ENCODE measurements at regions not wholly inside any gene's neighbourhood (a gene's known extent, or its start where the extent isn't known, plus 50 kb on each side); places are given as distances from the start of the nearest gene placed in this dataset.

DNA sequence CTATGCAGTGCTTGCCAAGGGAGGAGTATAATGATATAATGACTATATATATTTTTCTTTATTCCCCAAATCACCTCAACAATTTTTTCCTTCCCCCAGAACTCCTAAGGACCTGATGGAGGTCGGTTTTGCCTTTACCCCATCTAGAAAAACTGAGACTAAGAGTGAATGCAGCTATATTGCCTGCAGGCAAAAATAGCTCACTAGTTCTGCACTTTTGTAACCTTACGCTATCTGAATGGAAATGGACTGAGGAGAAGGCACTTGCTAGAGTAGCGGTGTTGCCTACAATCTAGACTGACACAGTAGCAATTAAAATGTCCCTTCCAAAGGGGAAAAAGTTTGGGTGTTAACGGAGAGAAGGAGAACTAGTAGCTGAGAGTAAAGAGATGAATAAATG, 379.5 kb upstream of the SEMA6D start:
- TF ChIP-seq FOXP2 (optimal IDR thresholded peaks at IDR 0.05; ENCODE audit: borderline replicate concordance, extremely low read depth, extremely low read length, insufficient read depth) = no peak
- TF ChIP-seq, protein P1, sequence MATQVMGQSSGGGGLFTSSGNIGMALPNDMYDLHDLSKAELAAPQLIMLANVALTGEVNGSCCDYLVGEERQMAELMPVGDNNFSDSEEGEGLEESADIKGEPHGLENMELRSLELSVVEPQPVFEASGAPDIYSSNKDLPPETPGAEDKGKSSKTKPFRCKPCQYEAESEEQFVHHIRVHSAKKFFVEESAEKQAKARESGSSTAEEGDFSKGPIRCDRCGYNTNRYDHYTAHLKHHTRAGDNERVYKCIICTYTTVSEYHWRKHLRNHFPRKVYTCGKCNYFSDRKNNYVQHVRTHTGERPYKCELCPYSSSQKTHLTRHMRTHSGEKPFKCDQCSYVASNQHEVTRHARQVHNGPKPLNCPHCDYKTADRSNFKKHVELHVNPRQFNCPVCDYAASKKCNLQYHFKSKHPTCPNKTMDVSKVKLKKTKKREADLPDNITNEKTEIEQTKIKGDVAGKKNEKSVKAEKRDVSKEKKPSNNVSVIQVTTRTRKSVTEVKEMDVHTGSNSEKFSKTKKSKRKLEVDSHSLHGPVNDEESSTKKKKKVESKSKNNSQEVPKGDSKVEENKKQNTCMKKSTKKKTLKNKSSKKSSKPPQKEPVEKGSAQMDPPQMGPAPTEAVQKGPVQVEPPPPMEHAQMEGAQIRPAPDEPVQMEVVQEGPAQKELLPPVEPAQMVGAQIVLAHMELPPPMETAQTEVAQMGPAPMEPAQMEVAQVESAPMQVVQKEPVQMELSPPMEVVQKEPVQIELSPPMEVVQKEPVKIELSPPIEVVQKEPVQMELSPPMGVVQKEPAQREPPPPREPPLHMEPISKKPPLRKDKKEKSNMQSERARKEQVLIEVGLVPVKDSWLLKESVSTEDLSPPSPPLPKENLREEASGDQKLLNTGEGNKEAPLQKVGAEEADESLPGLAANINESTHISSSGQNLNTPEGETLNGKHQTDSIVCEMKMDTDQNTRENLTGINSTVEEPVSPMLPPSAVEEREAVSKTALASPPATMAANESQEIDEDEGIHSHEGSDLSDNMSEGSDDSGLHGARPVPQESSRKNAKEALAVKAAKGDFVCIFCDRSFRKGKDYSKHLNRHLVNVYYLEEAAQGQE (IDR thresholded peaks at IDR 0.05; ENCODE audit: insufficient read depth in 1 of 2, low read depth in 2 of 2, low read length in 2 of 2) = no peak
- no peak for TF ChIP-seq TAF1 (IDR thresholded peaks at IDR 0.05; ENCODE audit: borderline replicate concordance, insufficient read depth, low read length)
